Astrocyte of the hippocampus (primary cell): ENCODE measurements at regions not wholly inside any gene's neighbourhood (a gene's known extent, or its start where the extent isn't known, plus 50 kb on each side); places are given as distances from the start of the nearest gene placed in this dataset.
"Not testable (repeated sequence)": the region's sequence is repeated elsewhere in the genome, so short reads cannot be mapped to it uniquely, and the experiment has no call there.

Experiments used
- DNase-seq: peaks from one replicate; pipeline ENCODE4 v3.0.0; 2011; ENCODE audit warnings: low read depth, low spot score

DNA sequence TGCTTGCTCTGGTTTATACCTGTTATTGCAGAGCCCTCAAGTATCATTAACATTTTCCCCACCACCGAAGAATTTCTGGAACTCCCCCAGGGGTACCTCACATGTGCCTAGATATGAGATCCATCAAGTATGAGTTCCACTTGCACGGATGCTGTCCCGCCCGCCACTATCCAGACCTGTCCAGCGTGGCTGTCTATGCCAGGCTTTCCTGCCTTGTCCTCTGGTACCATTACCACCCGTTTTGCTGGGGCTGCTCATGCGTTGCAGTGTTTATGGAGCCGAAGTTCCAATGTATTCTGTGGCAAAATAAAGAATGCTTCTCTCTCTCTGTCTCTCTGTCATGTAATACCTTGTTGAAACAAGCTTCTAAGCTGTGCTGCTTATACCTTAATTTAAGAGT lies 543.5 kb upstream of the PTBP2 start:
- DNase-seq = no peak

- no peak for DNase-seq
Measured at GRCh38 chr1:96183485-96183884, 538.1 kb upstream of the PTBP2 start.

DNA sequence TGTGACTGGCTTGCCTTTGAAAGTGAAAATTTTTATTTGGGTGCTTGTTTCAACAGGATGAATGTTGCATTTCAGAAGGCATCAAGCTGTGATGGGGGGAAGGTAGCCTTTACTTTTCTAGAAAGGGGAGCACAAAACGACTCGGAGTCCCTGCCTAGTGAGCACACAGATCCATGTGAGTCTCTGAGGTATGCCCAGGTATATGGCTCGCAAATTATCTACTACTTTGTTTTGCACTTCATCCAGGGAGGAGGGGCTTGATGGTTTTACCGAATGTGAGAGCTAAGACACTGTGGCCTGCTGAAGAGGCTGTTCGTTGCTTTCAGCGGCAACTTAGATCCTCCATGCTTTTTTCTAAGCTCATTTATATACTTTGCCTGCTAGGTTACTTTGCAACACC lies 537.7 kb upstream of the PTBP2 start:
- DNase-seq = no peak

DNA sequence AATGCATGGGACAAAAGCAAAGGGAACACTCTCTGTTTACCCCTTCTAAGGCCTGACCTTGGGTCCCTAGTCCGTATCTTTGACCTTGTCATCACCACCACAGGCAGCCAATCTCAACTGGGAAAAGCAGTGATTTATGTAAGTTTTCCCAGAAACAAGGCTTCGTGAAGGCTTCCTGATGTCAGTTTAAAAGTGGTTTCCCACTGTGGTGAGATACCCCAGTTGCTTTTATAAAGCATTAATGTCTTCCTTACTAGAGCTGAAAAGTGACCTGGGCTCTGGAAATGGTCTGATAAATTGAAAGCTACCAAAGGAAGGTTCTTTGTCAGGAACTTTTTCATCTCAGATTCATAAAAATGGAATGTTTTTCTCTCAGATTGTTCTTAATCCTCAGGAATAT lies 536.4 kb upstream of the PTBP2 start:
- no peak for DNase-seq

DNA sequence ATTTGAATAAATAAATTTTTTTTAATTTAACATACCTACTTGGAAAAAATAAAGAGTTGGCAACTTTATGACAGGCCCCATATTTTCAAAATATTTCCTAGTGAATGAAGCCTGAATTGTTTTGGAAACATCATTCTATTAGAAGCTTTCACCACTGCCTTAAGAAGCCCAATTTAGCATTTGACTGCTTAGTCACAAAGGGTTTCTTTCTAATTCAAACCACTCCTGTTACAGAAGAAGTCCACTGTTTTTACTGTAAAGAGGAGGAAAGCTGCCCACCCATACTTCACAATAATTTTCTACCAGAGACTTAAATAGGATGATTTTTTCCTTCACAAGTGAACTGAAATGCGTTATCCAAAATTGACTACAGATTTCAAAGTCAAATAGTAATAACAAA lies 534.6 kb upstream of the PTBP2 start:
- DNase-seq = no peak

- DNase-seq = no peak
Measured at GRCh38 chr1:96191165-96191564, 530.4 kb upstream of the PTBP2 start.

DNA sequence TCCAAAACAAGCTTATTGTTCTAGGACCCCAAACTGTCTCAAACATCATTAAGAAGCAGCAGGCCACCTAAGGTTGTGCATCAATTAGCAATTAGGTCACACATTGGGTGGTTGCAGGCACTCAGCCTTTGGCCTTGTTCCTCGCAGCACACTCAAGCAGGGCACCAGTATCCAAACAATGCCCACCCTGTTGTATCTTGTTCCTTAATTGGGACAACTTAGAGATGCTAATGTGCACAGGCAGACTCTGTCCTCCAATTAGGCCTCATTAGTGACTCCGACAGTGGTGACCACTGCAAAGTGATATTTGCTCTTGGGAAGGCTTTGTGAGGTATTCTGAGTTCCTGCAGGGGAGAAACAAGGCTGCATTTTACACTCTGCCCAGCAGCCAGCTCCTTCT lies 515.1 kb upstream of the PTBP2 start:
- no peak for DNase-seq

DNA sequence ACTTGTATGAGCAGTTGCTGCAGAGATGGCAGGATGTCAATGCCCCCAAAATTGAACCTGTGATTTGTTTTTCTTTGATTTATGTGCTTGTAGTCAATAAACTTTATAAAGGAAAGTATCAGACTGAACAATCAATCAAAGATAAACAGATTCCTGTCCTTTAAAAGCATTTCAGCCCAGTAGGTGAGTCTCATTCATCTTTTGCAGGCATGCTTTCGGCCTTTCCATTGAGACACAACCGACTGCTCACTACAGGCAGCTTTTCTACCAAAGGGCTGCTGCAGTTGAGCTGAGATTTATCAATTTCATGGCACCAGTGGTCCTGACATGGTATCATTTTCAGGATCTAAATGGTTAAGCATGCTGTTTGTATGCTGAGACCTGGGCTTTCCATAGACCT lies 513.6 kb upstream of the PTBP2 start:
- DNase-seq = no peak

GRCh38 chr1:96208428-96208827 lies 513.2 kb upstream of the PTBP2 start:
- no peak for DNase-seq

DNA sequence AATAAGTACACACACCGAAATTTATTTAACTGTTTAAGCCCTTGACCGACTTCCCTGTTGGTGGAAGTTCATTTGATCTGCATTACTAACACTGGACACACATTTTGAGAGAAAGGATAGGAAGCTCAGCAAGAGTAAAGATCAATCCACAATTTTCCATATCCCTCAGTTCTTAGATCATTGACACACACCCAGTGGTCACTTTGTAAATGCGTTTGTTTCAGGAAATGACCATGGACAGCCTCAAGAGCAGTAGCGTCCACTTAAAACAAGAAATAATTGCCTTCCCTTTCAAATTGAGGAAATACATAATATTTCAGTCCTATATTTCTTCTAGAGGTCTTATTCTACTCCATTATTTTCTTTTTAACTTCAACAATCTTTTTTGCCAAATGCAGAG lies 511.5 kb upstream of the PTBP2 start:
- no peak for DNase-seq

GRCh38 chr1:96211202-96211601 lies 510.4 kb upstream of the PTBP2 start:
- DNase-seq = no peak

DNA sequence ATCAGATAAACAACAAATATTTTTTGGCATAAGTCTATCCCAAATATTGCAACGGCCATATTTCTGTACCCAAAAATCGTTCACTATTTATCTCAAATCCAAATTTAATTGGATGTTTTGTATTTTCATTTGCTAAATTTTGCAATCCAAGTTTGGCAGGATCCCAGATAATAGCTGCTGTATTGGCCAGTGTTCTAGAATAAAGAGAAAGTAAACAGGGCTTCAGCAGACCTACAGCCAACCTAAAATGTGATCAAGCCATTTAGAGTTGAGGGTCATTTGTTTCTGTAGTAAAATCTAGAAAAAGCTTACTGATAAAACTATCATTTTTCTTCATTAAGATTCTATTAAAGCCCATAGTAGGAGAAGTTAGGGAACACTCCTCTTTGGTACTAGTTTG lies 506.6 kb upstream of the PTBP2 start:
- DNase-seq = no peak

DNA sequence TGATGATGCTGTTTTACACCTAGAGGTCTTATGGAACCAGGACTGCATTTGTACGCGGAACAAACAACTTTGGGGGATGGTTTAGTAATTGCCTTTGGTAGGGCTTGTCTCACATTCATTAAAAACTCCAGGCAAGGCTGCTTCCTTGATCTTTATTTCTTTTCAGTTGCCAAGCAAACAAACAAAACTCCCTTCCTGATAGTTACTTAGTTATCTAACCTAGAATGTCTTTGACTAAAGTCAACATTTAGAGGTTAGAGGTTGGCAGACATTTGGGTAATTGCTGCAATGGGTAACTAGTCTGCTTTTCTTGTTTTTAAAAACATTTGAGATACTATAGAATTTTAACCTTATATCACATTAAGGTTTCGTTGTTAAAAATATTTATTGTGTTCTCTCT lies 500.9 kb upstream of the PTBP2 start:
- DNase-seq = no peak

DNA sequence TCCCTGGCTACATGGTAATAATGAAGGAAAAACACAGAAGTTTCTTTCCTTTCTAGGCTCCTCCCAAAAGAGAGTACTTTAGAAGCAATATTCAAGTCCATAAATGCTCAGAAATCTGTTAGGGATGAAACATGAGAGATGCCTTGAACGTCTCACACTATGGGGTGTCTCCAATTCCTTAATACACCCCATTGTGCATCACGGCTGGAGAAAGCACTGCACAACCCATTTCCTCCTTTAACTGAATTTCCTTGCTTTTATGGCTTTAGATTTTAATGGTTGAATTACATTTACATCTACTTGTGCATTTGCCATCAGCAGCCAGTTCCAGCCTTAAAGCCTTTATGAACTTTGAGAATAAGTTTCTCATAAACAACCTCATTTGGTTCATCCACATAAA lies 498.9 kb upstream of the PTBP2 start:
- no peak for DNase-seq

GRCh38 chr1:96224229-96224628 lies 497.4 kb upstream of the PTBP2 start:
- not testable (repeated sequence) for DNase-seq

GRCh38 chr1:96233422-96233821 lies 488.2 kb upstream of the PTBP2 start:
- DNase-seq = no peak

GRCh38 chr1:96234299-96234698 lies 487.3 kb upstream of the PTBP2 start:
- peak; percentile 81 for DNase-seq

DNA sequence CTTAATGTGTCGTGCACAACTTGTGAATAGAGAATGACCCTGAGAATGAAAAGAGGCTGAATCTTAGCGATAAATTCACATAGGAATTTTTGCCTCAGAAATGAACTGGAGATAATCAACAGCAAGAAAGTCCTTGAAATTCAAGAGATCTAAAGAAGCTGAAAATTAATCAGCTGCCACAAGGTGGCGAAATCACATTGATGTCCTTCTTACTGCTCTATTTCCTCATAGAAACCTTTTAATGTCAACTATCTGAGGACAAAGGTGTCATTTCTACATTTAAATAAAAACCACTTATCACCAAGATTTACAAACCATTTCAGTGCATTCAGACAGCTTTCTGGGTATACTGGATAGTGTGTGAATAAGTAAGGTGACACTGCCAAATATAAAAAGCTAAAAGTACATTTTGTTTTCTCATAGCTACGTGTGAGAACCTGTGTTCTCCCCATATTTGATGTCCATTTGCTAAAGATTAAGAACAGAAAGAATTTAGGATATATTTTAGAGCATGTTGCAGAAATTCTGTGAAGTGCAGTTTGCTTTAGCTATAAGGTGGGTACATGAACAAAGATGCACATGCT lies 485.3 kb upstream of the PTBP2 start:
- DNase-seq = peak; percentile 83

DNA sequence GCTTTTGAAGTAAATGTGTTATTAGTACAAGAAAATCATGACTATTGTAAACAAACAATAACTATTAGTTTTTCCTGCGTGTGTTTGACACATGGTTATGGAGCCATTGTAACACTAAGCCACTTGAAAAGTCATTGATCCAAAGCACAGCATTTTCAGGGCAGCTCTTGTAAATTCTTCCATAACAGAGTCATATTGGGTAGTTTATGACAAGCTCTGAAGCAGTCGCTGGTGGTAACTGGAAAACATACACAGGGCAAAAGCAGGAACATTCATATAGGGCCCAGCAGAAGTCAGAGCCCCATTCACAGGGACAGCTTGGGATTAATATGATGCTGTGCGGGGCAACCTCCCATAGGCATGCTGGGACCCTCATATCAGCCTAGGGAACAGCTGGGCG lies 483.2 kb upstream of the PTBP2 start:
- no peak for DNase-seq

DNA sequence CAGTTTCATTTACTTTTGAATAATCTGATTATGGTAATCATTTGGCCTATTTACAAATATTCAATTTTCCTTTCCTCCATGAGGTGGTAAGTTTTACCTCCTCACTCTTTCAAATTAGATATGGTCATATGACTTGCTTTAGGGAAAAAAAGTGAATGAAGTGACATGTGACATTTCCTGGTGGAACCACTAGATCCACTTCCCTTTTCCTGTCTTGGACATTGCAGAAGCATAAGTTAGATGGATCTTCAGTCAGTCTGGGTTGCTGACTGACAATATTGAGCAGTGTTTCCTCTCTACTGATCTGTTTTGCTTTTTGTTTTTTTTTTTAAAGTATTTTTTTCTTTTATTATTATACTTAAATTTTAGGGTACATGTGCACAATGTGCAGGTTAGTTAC lies 481.1 kb upstream of the PTBP2 start:
- DNase-seq = no peak

DNA sequence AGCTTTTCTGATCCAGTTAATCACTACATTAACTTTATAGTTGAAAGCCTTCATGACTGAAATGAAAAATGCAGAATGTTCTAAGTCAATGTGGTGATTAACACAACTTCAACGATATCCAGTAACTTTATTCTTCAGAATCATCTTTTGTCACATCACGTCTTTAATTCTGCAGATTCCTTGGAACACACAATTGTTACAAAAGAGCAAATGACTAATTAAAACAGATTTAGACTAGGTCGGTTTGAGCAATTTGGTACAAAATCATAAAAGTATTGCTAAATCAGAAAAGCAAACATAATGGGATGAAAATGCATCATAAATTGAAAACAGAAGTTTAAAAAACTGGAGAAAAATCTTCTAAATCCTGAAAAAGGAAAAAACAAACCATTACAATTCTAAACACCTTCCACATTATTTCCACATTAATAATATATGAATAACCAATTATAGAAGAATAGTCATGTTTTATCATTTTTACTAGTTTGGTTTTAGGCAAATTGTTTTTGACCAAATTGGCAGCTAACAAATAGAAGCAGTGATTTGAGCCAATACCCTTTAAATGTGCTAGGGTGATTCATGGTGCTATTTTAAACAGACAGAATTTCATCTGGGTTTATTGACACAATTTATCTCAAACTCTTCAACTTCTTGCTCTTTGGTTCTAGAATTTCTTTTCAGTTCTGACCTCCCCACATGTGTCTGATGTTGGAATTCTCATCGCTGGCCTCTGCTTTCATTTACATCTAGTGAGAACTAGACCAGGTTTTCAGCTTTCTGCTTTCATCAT lies 468.1 kb upstream of the PTBP2 start:
- no peak for DNase-seq

DNA sequence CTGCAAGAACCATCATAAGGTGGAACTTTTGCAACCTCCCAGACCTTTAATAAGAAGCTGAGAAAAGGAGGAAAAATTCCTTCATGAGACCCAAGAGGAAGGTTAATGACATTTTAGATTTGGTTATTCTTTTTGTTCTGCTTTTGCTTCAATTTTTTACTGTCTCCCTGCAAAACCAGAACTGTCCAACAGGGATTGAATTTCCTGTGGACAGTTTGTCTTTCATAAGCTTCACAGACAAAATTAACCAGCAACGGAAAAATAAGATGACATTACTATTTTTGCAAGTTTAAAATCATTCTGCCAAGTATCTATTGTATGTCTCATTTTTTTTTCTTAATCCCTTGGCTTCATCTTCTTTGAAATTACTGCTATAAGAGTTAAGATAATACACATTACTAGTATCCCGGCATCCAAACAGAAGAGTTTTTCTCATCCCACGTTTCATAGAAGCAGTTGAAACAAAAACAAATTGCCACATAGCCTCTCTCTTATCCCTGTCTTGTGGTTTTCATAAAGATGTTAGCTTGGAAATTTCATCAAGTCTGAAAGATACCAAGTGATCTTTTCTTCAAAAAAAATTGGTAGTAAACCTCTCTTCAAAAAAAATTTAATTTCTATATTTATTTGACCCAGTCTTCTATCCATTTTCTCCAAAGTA lies 465.3 kb upstream of the PTBP2 start:
- DNase-seq = no peak

DNA sequence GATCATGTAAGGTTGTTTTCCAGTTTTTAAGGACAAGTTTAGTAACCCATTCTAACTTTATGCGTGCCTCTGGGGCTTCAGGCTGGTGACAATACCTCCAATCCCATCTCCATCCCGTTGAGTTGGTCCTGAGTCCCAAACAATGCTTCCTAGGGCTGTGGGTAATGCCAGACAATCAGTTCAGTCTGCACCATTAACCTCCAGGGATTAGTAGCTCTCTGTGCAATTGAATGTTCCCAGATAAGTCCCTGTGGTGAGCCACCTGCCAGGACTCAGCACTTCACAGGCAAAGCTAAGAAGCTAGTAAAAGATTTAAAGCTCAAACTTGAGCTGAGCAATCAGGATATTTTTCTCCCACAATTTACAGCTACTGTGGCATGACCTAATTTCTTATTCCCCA lies 462.2 kb upstream of the PTBP2 start:
- peak; percentile 5 for DNase-seq
